ENCODE measurements at regions not wholly inside any gene's neighbourhood (a gene's known extent, or its start where the extent isn't known, plus 50 kb on each side); places are given as distances from the start of the nearest gene placed in this dataset.

DNA sequence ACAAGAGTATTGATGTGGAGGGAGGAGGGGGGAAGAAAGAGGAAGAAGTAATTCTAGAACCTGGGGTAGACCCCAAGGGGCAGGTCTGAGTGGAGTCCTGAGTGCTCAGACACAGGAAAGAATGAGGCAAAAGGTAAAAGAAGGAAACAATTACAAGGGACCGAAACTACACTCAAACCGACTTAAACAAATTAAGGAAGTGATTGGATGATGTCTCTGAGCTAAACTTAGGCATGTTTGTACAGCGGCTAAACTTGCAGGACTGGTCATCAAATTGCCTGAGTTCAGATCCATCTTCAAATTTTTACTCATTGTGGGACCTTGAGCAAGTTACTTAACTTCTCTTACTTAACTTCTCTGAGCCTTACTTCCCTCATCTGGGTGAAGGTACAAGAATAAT is 86.3 kb upstream of the LRRC55 start:
- DNase-seq, result no peak
- Histone ChIP-seq H3K36me3 (replicated peaks) (no peaks in the 10 kb centered on the region), H3K4me3 (ENCODE audit: low read depth, low read length) (no peak overlapping the region), H3K27ac (no peak overlapping the region), H3K27me3 (replicated peaks) (no peaks in the 10 kb centered on the region)
- in situ Hi-C loops (cut with HindIII; ENCODE audit: low pct_ligation_motif_present, low sequenced_read_pairs), result no loop called here
- TF ChIP-seq, protein P1, sequence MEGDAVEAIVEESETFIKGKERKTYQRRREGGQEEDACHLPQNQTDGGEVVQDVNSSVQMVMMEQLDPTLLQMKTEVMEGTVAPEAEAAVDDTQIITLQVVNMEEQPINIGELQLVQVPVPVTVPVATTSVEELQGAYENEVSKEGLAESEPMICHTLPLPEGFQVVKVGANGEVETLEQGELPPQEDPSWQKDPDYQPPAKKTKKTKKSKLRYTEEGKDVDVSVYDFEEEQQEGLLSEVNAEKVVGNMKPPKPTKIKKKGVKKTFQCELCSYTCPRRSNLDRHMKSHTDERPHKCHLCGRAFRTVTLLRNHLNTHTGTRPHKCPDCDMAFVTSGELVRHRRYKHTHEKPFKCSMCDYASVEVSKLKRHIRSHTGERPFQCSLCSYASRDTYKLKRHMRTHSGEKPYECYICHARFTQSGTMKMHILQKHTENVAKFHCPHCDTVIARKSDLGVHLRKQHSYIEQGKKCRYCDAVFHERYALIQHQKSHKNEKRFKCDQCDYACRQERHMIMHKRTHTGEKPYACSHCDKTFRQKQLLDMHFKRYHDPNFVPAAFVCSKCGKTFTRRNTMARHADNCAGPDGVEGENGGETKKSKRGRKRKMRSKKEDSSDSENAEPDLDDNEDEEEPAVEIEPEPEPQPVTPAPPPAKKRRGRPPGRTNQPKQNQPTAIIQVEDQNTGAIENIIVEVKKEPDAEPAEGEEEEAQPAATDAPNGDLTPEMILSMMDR (IDR thresholded peaks at IDR 0.05; ENCODE audit: low read depth, low read length, missing control alignments), result no peak

DNA sequence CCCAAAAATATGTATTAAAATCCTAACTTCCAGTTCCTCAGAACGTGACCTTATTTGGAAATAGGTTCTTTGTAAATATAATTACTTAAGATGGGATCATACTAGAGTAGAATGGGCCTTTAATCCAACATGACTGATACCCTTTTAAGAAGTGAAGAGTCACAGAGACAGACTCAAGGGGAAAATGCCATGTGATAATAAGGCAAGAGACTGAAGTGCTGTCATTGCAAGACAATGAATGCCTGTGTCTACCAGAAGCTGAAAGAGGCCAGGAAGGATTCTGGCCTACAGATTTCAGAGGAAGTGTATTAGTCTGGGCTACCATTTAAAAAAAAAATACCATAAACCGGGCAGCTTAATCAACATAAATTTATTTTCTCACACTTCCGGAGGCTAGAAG is 85.9 kb upstream of the LRRC55 start:
- H3K4me3 ChIP-seq (ENCODE audit: low read depth, low read length), result no peak overlapping the region
- no peak for DNase-seq
- TF ChIP-seq, protein P1 (IDR thresholded peaks at IDR 0.05; ENCODE audit: low read depth, low read length, missing control alignments), result no peak
- no peak overlapping the region for H3K27ac ChIP-seq
- in situ Hi-C loops (cut with HindIII; ENCODE audit: low pct_ligation_motif_present, low sequenced_read_pairs), result no loop called here
- no peaks in the 10 kb centered on the region for H3K27me3 ChIP-seq (replicated peaks)
- H3K36me3 ChIP-seq (replicated peaks), result no peaks in the 10 kb centered on the region

DNA sequence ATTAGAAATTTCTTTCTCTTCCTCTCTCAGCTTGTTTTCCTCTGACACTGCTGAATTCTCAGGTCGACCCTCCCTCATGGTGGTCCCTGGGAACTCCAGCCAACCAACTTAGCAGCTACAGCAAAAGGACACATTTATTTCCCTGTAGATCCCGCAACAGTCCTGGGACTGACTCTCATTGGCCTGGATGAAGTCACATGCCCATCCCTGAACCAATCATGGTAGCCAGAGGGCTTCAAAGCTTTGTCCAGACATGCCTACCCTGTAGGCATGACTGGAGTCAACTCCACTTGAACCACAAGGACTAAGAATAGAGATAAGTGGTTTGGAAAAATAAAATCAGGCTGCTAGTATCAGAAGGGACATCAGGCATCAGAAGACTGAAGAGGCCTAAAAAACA is 84.6 kb upstream of the LRRC55 start:
- no peaks in the 10 kb centered on the region for H3K36me3 ChIP-seq (replicated peaks)
- TF ChIP-seq, protein P1 (IDR thresholded peaks at IDR 0.05; ENCODE audit: low read depth, low read length, missing control alignments), result no peak
- DNase-seq, result no peak
- in situ Hi-C loops (cut with HindIII; ENCODE audit: low pct_ligation_motif_present, low sequenced_read_pairs), result no loop called here
- no peak overlapping the region for H3K4me3 ChIP-seq (ENCODE audit: low read depth, low read length)
- no peaks in the 10 kb centered on the region for H3K27me3 ChIP-seq (replicated peaks)
- H3K27ac ChIP-seq, result no peak overlapping the region

DNA sequence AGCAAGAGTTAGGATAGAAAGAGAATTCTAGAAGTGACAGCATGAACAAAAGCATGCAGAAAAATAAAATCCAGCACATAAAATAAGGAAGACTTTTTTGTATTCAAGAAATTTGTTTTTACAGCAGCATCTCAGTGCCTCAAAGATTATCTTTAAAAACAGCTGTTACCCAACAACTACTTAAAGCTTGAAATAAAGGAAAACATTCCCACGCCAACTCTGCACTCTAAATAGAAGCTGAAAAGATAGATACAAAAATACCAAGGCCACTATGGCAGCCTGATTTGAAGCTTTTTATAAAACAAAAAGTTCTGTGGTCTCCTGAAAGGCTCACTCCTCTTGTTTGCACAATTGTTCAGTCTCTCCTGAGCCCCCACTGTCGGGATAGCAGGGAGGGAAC is 83.6 kb upstream of the LRRC55 start:
- no peak overlapping the region for H3K4me3 ChIP-seq (ENCODE audit: low read depth, low read length)
- no peak for DNase-seq
- TF ChIP-seq, protein P1 (IDR thresholded peaks at IDR 0.05; ENCODE audit: low read depth, low read length, missing control alignments), result no peak
- H3K36me3 ChIP-seq (replicated peaks), result no peaks in the 10 kb centered on the region
- no peak overlapping the region for H3K27ac ChIP-seq
- H3K27me3 ChIP-seq (replicated peaks), result no peaks in the 10 kb centered on the region
- in situ Hi-C loops (cut with HindIII; ENCODE audit: low pct_ligation_motif_present, low sequenced_read_pairs), result no loop called here

DNA sequence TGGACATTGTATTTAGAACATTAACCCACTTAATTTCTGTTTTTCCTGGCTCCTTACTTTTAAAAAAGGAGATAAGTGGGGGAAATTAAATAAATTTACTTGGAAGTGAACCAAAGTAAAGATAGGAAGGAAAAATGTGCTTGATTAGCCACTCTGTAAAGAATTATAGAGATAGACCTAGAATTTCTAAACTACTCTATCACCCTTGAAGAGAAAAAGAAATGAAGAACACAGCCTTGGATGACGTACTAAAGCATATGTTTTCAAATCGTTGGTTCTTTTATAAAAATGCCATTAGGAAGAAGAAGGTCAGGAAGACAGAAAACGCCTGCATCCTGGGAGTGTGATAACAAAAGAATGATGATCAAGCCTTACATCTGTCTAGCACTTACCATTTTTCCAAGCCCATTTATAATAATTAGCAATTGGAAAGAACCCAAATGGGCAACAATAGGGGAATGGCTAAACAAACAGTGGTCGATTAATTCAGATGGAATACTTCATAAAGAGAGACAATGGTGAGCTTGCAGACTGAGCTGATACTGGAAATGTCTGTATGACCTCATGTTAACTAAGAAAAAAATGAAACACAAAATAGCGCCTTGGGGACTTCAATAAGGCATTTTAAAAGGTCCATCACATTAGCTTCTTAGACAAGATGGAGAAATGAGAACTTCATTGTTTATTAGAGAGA is 81.0 kb upstream of the LRRC55 start:
- no peaks in the 10 kb centered on the region for H3K27me3 ChIP-seq (replicated peaks)
- no peak for DNase-seq
- in situ Hi-C loops (cut with HindIII; ENCODE audit: low pct_ligation_motif_present, low sequenced_read_pairs), result no loop called here
- H3K36me3 ChIP-seq (replicated peaks), result no peaks in the 10 kb centered on the region
- TF ChIP-seq, protein P1 (IDR thresholded peaks at IDR 0.05; ENCODE audit: low read depth, low read length, missing control alignments), result no peak
- no peak overlapping the region for H3K27ac ChIP-seq
- no peak overlapping the region for H3K4me3 ChIP-seq (ENCODE audit: low read depth, low read length)
